HG03571 (cell line): ENCODE measurements at regions not wholly inside any gene's neighbourhood (a gene's known extent, or its start where the extent isn't known, plus 50 kb on each side); places are given as distances from the start of the nearest gene placed in this dataset.

Experiments used
- ATAC-seq: cut with Tn5 transposase; IDR thresholded peaks from one replicate; pipeline ENCODE4 v1.9.1; 2021; ENCODE audit not compliant: unreplicated experiment

- ATAC-seq: no peak
These were observed 714.7 kb downstream of the BRD1 start for GRCh38 chr22:49112661-49113626.

DNA sequence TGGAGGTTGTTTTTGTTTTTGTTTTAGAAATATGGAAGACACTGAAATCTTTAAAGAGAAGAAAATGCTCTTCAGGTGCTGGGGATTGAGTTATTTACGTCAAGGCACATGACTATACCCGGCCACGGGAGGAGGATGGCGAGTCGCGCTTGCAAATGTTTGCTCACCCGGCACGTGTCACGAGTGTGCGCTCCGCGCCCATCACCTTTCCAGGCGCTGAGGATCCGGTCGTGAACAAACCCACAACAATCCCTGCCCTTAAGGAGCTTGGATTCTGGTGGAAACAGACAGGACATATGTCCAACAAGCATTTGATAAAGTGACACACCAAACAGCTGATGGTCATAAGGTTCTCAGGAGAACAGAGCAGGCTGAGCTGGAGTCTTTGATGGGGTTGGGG lies 715.5 kb downstream of the BRD1 start:
- ATAC-seq: no peak

GRCh38 chr22:49111085-49111484 lies 716.6 kb downstream of the BRD1 start:
- no peak for ATAC-seq

DNA sequence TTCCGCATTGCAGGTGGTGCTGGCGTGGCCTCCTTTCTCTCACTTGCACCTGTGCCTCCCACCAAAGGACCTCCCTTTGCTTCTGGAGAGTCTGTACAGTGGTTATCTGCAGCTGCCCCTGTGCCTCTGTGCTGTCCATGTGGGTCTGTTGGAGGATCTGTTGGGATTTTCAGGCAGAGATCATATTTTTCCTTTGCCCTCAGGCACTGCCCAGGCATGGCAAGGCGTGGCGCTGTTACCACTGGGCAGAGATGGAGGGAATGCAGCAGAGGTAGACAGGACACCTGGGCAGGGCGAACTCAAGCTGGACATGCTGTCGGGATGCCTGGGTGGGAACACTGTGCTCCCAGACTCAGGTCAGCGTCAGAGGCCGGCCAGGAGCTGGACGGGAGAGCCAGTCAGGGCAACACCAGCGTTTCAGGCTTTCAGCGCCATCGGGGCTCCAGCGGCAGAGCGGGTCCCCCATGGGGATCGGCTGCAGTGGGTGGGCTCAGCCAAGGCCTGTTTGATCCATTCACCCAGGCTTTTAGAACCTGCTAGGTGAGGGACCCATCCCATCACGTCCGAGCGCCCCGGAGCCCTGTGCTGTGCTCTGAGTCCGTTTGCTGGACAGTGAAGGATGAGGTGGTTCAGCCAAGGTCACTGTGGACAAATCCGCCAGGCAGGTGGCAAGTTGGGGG lies 718.9 kb downstream of the BRD1 start:
- ATAC-seq: no peak

- ATAC-seq: no peak
These were observed 719.6 kb downstream of the BRD1 start for GRCh38 chr22:49107961-49108530.

- ATAC-seq: no peak
These were observed 720.1 kb downstream of the BRD1 start for GRCh38 chr22:49107561-49107960.

GRCh38 chr22:49106842-49107152 lies 720.9 kb downstream of the BRD1 start:
- ATAC-seq: no peak

DNA sequence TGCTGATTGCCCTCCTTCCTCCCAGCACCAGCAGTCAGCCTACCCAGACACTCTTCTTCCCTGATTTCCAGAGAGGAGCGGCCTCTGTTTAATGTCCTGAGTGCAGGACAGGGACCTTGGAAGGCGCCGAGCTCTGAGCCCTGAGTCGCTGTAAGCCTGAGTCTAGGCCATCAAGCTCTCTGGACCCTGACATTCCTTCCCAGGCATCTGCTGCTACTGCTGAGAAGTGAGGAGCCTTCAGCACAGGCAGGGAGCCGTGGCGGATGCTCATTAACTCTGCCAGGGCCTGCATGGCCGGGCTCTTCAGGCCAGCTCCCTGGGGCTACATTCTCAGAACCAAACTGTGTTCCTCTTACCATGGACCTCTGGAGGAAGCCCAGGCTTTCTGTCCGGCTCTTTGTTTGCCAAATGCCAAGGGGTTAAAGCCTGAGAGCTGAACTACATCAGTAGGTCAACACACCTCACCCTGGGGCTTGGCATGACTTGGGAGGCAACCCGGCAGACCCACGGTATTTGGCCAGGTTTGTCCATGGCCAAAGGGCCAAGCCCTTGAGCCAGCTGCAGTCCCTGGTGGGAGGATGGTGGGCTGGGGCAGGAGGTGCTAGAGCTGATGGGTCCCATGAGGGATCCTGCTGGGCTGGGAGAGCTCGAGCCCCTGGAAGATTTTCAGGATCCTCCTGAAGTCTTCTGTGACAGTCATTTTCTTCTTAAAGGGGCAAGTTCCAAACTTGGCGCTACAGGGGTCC lies 721.4 kb downstream of the BRD1 start:
- ATAC-seq: no peak

GRCh38 chr22:49104434-49104833 lies 723.2 kb downstream of the BRD1 start:
- no peak for ATAC-seq

DNA sequence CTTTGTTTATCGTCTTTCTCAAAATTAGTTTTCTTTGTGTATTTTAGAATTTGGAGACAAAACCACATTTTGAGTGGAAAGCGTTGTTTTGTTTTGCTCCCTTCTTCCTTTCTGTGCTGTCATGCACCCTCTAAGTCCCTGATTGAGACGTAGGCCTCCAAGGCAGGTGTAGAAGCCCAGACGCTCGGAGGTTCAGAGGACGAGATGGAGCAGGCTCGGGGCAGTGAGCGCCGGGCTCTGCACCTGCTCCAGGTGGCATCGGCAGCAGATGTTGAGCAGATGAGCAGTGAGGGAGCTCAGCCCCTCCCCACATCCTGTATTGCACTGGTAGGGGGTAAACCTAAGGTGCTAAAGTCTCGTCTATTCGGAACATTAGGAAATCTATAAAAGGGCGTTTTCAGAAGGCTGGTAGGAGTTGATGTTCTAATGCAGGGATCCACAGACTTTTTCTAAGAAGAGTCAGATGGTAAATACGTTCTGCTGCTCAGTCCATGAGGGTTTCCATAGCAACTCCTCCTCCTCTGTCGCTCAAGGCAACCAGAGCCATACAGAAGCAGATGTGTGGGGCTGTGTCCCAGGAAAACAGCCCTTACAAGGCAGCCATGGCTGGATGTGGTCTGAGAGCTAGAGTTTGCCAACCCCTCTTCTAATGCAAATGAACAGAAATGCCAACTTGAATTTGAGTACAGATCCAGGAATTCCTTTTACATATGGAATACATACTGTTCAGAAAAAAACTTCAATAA lies 724.2 kb downstream of the BRD1 start:
- ATAC-seq: no peak

- no peak for ATAC-seq
These were observed 725.3 kb downstream of the BRD1 start for GRCh38 chr22:49102367-49102766.

DNA sequence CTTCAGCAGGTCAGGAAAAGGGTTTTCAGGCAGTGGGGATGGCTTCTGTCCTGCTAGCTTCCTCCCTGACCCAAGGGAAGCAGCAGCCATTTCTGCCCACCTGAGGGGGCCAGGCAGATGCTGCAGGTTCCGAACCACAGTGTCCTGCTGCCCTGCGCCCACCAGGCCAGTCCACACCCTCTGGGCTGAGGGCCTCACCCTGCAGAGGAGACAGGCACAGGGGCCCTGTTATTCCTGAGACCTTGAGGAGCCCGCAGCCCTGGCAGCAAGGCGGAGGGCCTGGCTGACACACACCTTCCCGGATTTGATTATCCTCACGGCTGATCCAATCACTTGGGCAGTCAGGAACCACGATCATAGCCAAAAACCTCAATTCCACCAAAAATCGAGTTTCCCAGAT lies 725.8 kb downstream of the BRD1 start:
- no peak for ATAC-seq

- ATAC-seq: no peak
These were observed 726.4 kb downstream of the BRD1 start for GRCh38 chr22:49101225-49101624.

DNA sequence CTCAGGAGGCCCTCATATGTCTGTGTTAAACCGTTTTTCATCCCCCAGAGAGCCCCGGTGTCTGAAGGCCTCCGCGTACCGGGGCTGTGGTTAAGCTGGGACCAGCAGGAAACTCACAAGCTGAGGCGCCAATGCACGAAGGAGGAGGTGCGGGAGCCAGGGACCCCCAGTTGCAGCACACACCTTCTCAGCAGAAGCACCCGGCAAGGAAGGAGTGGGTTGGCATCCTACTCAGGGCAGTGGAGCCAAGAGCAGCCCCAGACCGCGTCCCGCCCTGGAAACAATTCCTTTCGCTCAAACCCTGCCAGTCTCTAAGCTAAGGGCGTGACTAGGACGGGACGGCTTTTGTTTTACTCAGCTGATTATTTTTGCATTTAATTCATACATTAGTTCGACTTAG lies 726.9 kb downstream of the BRD1 start:
- no peak for ATAC-seq

GRCh38 chr22:49100316-49100715 lies 727.4 kb downstream of the BRD1 start:
- no peak for ATAC-seq

DNA sequence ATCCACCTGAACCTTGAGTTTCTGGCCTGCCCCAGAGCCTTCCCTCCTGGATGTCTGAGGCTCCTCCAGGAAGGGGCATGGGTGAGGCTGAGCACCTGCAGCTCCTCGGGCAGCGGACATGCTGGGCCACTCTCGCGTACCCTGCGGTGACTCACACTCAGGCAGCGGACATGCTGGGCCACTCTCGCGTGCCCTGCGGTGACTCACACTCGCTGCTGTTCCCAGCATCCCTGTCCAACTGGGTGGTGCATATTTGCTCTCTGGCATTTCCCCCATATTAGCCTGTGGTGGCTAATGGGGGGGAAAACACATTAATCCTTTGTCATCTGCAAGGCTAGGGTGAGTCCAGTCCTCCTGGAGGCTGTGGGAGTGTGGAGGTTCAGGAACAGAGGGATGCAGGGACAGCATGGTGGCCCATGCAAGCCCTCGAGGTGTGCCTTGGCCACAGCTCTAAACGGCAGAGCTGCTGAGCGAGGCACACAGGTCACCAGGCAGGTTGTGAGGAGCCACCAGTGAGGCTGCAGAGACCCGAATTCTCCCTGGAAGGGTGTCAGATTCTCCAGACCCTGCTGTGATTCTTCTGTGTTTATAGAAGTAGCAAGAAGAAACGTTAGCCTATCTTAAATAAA lies 728.1 kb downstream of the BRD1 start:
- no peak for ATAC-seq

- ATAC-seq: no peak
These were observed 728.6 kb downstream of the BRD1 start for GRCh38 chr22:49099089-49099488.

DNA sequence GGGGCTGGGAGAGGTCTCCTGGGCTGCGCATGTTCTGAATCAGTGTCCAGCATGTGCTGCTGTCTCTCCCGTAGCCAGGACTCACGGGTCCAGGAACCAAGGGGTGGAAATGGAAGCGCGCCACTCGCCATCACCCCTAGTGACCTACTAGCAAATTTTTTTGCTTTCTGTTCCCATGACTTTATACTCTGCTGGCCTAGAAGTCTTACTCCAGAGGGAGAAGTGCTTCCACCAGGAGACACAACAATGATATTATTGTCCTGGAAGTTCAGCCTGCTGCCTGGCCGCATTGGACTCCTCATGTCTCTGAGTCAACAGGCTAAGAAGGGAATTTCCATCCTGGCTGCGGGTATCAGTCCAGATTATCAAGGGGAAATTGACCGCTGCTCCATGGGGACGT lies 729.7 kb downstream of the BRD1 start:
- no peak for ATAC-seq

GRCh38 chr22:49097171-49097925 lies 730.3 kb downstream of the BRD1 start:
- ATAC-seq: no peak

DNA sequence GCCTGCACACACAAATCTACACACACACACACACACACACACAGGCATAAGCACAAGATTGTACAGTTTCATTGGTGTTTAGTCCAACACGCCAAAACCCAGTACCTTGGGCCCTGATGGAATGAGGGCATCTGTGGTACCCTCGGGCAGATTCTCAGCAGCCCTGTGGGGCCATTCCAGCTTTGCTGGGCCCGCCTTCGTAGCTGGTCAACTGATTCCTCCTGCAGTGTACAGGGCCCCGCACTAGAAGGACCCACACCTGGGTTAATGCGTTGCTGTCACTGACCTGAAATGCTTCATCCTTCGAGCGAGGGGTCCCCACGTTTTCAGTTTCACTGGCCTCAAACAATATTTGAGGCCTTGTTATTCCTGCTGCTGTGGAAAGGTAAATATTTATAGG lies 731.2 kb downstream of the BRD1 start:
- no peak for ATAC-seq
